Heart left ventricle (tissue), 13 donors: ENCODE measurements at regions not wholly inside any gene's neighbourhood (a gene's known extent, or its start where the extent isn't known, plus 50 kb on each side); places are given as distances from the start of the nearest gene placed in this dataset.

Experiments
- POLR2A ChIP-seq, 2 donors: fragments of 450-650 bp; IDR thresholded peaks; one replicate each; pipeline ENCODE4 v1.6.1; 2017; ENCODE audit warnings: antibody characterized with exemption in 2 of 2, mild to moderate bottlenecking in 2 of 2, moderate library complexity in 2 of 2
- TF ChIP-seq, protein P1 (sequence below), 12 donors: fragments of 200-600 bp; sonication (generic) in 4 of 12; IDR thresholded peaks; one replicate each; pipeline versions ENCODE4 v1.5.0 to v1.8.0; 2018 to 2022; ENCODE audit warnings: antibody characterized with exemption in 12 of 12, mild to moderate bottlenecking in 5 of 12
- donor health status: ischemic (EF 13 %, LVEDD 7.1; RV severe dilation, severe dysfunction).
- donor health status: DM: no; HTN: yes; CAD: no.
- donor health status: DM: no; HTN: no; CAD: no.
- donor health status: ischemic (EF 25% LVEDD 6.9; RV normal size, moderate dysfunction).
- donor health status: ischemic (EF 25% LVEDD 5.7; RV mildly dilated, moderate dysfunction).
- donor health status: ischemic (EF 35%, LVEDD 5.7; RV mildly dilated, moderate dysfunction).
- donor health status: nonischemic (EF 11% LVEDD 7.7; RV severe dilation, severe dysfunction).
- donor health status: DM: yes; HTN: yes; CAD: no.
- donor health status: PGD.
- donor health status: ischemic (EF 29% LVEDD 5.4; RV normal size, mild dysfunction).
- donor health status: nonischemic (EF 23%, LVEDD 6.1; RV moderate dilation, normal function).

DNA sequence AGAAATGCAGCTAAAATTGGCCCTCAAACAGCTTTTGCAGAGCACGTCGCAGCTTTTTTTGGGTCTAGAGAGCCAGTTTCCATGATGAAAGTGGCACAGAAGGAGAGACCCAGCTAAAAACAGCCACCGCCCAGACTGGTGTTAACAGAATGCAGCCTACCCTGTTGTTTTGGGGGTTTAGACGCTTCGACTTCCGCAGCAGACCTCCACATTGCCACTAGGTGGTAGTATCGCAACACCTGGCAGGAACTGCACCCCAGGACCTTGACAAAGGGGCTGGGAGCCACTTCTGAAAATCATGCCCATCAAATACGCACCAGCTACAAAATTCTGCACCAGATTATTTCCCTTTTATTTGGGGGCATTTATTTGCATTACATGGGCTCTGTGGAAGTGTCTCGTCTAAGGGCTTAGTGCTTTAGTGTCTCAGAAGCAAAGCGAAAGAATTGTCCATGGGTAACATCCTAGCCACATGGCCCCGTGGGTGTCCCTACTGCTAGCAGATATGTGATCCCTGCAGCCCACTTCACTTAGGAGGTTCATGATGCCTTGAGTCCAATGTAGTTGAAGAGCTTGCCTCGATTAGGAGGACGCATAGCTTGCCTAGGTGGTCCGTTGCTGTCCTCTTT, 167.1 kb downstream of the HAPSTR1 start:
- TF ChIP-seq, protein P1, sequence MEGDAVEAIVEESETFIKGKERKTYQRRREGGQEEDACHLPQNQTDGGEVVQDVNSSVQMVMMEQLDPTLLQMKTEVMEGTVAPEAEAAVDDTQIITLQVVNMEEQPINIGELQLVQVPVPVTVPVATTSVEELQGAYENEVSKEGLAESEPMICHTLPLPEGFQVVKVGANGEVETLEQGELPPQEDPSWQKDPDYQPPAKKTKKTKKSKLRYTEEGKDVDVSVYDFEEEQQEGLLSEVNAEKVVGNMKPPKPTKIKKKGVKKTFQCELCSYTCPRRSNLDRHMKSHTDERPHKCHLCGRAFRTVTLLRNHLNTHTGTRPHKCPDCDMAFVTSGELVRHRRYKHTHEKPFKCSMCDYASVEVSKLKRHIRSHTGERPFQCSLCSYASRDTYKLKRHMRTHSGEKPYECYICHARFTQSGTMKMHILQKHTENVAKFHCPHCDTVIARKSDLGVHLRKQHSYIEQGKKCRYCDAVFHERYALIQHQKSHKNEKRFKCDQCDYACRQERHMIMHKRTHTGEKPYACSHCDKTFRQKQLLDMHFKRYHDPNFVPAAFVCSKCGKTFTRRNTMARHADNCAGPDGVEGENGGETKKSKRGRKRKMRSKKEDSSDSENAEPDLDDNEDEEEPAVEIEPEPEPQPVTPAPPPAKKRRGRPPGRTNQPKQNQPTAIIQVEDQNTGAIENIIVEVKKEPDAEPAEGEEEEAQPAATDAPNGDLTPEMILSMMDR (IDR thresholded peaks at IDR 0.05) = peak; percentile 51 to 79 (median 68)
- TF ChIP-seq POLR2A (IDR thresholded peaks at IDR 0.05) = no peak
